Activated CD4-positive, alpha-beta T cell treated with anti-CD3 and anti-CD28 coated beads, Interleukin-2, amount 50 U/mL, for 1 hour (primary cell): ENCODE measurements at regions not wholly inside any gene's neighbourhood (a gene's known extent, or its start where the extent isn't known, plus 50 kb on each side); places are given as distances from the start of the nearest gene placed in this dataset.

Experiments
- DNase-seq: peaks from one replicate; pipeline ENCODE4 v3.0.0-alpha.2; 2020

DNA sequence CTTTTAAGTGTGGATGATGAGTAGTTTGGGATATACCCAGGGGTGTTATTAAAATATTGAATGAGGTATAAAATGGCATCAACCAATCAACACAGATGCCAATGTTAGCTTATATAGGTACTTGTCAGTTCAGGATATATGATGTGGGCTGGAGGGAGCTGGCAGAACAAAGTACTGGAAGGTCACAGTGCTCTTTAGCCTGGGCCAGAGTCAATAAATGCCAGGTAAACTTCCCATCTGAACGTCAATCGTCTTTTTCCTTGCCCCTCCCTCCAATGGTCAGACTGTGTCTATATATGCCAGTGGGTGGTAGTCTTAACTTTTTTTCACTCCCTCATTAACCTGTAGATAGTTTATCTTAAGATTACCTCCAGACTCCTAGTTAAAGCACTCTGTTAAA is 140.8 kb upstream of the RBMS1 start:
- DNase-seq: no peak

DNA sequence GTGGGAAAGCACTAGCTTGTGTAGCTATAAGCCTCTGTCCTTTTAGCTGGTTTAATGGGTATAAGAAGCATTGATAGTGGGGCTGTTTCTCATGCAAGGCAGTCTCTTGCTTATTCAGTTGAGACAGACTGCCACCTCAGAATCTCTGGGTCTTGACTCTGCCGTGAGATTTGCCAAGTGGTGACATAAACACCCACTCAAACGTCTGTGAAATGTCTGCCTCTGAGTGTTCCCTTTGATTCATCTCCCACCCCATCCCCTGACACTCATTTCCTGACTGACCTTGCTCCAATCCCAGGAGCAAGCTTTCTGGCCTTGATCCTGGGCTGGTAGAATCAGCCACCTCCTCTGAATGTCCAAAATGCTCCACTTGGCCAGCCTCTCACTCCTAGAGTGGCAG is 141.9 kb upstream of the RBMS1 start:
- no peak for DNase-seq

DNA sequence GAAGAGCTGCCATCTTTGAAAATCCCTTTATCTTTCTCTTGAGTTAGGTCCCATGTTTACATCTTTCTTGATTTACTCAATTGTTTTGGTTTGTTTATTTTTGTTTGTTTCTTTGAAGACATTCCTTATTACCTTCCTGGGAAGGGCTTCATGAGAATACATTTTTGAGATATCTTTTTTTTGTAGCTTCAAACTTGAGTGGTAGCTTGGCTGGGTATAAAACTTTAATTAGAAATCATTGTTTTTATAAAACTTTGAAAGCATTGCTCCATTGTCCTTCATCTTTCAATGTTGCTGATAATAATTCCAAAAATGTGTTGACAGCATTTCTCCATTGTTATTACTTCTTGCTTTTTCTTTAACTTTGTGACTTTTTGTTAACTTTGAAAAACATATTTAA is 145.9 kb upstream of the RBMS1 start:
- no peak for DNase-seq

DNA sequence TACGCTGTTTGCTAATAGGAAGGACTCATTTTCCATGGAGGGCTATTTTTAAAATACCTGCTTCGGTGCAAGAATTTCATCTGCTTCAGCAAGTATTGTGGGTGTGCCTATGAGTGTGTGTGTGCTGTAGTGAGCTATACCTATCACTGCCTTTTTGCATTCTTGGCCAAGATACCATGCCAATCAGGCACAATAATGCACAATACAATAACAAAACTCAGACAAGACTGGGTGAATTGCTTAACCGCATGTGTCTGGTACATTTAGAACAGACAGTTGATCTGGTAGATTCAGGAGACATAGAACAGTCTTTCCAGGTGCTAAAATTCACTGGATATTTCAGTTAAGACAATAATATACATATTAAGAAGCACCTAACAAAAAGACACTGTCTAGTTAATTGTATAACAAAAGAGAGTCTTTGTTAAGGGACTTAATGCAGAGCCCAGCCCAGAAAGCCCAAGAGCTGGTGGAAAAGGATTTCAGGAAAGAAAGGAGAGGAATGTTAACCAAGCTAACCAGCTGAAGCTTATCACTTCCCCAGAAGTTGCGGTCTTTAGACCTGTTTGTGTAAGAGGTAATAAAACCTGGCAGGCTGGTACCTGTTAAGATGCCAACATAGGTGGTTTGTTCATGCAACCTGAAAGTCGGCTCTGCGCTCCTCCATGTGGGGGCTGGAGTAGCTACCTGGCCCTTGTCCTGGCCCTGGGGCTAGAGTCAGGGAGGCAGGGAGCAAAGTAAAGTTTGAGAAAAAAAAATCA is 153.3 kb upstream of the RBMS1 start:
- no peak for DNase-seq

DNA sequence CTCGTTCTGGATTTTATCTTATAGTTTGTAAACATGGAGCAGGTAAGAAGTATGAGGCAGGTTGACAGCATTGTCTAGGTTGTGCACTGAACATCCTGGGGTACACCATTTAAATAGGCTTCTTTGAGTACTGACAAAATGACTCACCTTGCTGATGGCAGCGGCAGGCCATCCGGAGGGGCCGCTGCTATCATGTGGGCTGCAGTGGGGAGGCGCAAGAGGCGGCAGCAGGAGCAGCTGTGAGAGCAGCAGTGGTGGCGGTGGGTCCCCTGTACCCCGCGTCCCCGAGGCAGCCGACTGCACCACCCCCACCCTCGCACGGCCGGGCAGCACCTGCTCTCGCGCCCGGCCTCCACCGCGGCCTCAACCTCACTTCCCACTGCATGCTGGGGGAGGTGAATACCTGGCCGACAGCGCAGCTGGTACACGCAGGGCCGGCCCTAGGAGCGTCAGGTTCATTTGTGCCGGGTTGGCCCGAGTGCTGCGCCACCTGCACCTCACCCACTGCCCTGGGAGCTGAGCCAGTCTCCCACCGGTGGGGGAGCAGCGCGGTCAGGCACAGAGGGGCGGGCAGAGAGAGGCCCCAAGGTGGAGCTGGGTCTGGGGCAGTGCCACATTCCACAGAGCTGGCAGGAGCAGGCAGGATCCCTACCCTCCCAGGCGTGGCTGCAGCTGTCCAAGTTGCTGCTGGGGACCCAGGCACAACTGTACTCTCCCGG is 154.5 kb upstream of the RBMS1 start:
- no peak for DNase-seq

DNA sequence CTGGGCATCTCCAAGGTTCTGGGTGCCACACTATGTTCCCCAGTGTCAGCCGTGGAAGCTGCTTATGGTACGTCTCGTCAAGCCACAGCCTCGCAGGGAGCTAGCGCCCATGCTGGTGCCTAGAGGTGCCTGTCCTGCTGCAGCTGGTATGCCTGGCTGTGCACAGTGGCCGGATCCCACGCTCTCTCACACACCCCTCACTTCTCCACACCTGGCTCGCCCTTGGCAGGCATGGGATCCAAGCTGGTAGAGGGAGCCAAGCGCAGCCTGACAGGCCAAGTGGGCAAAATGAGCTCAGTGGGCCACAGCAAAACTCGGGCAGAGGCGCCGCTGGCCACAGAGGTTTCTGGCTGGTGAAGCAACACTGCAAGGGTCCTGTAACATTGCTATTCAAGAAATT is 156.1 kb upstream of the RBMS1 start:
- DNase-seq: no peak

DNA sequence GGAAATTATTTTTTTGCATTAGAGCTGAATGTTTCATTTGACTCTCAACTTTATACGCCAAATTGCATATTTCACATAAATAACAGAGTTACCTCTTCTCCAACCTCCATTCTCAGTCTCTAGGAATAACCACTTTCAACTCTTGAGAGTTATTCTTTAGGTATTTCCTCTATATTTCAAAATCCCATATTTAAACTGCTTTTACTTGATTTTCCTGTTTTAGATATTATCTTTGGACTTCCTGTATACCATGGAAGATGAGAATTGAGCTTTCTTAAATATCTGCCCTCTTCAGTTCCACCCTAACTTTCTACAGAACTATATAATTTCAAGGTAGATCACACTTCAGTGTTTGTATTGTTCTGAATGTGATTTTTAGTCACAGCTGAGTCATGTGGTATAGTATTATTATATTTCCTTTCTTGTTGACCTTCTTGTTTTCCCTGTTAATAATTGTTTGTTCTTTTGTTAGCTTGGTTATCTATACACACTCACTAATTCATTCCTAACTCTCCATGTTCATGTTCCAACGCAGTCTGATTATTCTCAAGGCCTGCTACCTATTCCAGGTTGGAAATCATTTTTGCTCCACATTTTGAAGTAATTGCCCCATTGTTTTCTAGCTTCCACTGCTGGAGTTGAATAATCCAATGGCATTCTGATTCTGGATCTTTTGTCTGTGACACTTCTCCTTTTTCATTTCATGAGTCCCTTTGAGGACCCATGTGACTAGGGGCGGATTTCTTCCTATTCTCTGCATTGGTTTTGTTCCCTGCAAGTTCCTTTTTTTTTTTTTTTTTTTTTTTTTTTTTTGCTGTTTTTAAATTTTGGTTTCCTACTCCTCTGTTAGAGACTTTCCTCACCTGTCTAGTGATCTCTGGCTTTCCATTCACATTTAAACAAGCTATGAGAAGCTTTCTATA is 156.8 kb upstream of the RBMS1 start:
- DNase-seq: no peak

DNA sequence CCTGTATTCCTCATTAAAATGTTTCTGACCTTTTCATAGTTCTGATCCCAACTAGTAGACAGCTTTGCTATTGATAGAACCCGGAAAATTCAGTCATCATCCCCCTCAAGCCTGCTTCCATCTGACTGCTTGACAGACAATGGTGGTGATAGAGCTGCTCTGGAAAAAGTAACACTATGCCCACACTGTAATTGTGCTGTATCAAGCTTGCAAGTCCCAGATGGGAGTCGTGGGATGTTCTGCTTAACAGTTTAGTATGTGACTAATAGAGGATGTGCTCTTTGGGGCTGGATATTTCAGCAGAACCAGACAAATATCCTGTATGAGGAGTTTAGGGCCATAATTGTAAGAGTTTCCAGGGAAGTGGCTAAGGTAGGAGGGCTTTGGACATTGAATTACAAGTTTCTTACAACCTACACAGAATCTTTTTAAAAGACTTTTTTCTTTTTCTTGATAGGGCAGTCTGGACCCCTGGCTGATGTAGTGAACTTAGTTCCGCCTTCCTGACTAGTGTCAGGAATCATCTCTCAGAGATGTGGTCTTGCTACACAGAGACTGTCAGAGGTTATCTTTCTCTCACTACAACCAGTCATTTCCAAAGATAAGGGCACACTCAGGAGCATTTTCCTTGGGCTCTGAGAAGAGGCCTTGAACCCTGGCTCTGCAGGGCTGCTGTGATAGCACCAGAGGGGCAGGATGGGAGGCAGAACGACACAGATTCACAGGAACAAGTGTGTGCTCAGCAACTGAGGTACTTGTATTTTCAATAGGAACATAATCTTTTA is 158.0 kb upstream of the RBMS1 start:
- no peak for DNase-seq

DNA sequence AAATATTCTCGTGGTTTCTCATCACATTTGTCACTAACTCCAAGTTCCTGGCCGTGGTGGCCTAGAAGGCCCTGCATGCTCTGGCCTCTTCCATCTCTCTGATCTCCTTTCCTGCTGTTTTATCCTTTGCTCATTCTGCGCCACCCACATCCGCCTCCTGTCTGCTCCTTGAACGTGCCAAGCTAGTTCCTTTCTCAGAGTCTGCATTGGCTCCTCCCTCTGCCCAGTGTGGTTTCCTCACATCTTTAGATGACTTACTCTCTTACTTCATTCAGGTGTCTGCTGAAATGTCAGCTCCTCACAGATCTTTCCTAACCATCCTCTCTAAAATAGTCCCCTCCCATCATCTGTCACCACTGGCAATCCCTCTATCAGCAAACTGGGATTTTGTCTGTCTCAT is 158.6 kb upstream of the RBMS1 start:
- DNase-seq: peak; percentile 56

DNA sequence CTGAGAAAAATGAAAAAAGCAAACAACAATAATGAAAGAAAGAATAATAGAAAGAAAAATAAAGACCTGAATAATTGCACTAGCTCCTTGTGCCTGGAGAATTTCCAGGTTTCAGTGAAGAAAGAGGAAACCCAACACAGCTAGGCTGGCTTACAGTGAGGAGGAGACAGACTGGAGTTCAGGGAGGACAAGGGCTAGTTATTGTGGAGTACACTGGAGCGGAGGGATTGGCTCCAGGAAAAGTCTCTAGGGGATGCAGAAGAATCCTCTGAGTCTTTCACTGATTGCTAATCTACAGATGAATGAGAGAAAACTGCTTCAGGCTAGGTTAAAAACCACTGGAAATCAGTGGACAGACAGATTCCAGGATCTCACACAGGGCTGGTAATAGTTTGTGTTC is 163.6 kb upstream of the RBMS1 start:
- DNase-seq: no peak

DNA sequence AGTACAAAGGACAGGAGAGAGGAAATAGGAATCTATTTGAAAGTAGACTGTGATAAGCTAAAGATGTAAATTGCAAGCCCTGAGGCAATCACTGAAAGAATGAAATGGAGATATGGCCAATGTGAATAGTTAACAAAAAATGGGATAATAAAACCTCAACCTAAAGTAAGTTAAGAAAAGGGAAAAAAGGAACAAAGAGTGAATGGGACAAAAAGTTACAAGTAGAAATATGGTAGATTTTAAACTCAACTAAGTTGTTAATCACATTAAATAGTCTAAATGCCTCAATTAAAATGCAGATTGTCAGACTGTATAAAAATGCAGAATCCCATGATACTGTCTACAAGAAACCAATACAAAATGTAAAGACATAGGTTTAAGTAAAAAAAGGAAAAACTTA is 165.2 kb upstream of the RBMS1 start:
- DNase-seq: no peak

DNA sequence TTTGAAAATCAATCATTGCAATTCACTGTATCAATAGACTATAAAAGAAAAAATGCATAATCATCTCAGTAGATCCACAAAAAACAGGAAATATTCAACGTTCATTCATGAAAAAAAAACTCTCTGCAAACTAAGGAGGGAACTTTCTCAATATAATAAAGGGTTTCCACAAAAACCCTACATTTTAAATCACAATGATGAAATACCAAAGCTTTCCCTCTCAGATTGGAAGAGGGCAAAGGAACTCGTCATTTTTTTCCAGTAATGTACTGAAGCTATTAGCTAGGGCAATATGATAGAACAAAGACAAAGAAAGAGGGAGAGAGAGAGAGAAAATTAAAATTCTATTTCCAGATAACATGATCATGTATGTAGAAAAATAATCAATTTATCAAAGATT is 167.1 kb upstream of the RBMS1 start:
- DNase-seq: no peak

DNA sequence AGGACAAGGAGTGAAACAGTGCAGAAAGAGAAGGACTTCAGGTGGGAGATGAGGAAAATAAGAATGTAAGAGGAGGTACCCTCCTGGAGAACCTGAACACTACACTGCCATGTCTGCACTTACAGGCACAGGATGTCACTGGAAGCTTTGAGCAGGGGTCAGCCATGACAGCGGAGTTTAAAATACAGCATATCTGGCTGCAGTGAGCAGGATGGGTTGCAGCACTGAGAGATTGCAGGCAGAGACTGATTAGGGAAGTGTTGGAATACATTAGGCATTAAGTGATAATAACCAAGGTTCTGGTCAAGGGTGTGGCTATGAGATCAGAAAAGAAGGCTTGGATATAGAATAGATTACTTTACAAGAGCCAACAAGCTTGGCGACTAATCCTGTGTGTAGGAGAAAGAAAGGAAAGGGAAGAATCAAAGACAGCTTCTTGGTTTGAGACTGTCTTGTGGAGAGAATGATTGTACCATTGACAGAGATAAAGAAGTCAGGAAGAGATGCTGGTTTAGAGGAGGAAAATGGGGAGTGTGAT is 171.1 kb upstream of the RBMS1 start:
- no peak for DNase-seq

DNA sequence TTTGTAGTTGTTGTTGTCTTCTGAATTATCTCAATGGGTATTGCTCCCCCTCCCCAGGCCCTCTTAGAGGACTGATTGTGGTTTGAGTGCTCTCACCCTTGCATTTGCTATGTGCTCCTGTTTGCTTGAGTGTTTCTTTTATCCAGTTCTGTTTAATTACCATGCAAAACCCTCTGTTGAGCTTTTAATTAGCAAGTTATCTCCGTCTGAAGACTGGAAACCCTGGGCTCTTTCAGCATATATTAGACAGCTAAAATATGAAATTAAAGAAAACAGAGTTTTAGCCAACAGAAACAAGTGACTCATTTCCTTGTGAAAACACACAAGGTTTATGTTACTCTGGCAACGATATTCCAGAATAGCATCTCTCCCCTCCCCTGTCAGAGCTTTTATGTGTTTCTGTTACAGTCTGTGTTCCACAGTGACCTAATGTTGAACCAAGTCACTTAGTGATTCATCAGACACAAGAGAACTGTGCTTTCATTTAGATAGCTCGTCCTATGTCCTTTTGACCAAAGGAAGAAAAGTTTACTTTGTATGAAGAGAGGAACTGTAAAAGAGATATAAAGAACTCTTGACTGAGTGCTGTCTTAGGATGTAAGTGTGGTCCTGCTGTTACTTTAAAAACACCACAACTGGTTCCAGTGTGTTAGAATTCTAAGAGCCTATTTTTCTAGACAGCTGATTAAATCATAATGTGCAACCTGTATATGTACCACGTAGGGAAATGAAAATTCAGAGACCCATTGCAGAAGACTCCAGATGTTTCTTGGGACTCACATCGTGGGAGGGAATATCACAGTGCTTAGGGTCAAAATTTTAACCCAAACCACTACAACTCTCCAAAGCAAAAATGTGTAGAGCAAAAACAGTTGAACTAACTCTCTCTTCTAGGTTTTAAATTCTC is 172.8 kb upstream of the RBMS1 start:
- DNase-seq: no peak

DNA sequence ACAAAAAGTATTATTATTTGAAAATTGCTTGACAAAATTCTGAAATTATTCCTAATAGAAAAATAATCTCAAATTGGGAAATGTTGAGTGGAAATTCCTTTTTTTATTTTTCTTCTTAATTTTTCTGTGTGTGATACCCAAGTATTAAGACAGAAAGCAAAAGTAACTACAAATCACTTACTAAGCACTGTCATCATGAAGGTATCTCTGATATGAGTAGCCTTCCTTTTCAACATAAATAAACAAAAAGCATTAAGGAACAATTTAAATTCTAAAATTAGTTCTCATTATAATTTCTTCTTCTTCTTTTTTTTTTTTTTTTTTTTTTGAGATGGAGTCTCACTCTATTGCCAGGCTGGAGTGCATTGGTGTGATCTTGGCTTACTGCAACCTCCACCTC is 174.2 kb upstream of the RBMS1 start:
- no peak for DNase-seq

DNA sequence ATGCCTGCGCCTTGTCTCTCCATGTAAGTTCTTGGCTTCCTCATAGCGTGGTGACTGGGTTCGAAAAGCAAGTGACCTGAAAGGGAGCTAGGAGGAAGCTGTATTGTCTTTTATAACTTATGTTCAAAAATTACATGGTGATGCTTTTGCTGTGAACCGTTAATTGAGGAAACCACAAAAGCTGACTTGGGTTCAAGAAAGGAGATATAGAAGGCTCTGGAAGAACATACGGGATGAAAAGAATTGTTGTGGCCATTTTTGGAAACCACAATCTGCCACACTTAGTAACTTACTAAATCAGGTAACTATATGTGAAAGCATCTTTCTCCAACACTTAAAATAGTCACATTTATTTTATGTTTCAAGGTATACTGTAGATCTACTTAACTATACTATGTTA is 177.0 kb upstream of the RBMS1 start:
- no peak for DNase-seq

DNA sequence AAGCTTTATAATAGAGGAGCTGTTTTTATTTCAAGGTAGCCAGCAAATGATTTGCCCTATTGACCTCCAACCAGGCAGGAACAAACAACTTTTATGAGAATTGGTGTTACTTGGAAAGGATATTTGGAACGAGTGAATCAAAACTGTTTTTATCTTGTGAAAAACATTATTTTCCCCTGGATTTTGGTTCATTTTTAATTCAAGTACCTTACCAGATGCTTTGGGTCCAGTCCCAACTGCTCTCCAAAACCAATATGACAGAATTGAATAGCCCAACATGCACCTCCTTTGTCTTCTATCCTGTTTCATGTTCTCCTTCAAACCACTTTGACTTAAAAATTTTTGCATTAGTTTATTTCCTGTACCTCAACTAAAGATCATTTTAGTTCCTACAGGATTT is 178.6 kb upstream of the RBMS1 start:
- DNase-seq: no peak

DNA sequence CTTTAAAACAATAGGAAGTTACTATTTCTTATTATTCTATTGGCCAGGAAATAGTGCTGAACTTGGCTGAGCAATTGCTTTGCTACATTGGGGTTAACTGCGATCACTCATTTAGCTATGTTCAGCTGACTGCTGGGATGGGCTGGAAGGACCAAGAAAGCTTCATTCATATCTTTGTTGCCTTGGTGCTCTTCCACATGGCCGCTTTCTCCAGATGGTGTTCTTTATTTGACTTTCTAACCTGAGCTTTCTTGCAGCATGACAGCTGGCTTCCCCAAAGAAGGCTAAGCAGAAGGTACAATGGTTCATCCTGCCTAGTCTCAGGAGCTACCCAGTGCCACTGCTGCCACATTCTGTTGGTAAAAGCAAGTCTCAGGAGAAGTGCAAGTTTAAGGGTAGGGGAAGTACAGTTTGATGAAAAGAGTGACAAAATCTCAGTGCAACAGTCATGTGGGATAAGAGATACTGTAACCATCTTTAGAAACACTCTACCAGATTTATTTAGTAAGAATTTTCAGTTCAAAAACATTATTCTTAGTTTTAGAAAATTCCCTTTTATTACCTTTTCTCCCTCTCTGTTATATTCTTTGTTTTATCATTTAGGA is 180.6 kb upstream of the RBMS1 start:
- DNase-seq: no peak

DNA sequence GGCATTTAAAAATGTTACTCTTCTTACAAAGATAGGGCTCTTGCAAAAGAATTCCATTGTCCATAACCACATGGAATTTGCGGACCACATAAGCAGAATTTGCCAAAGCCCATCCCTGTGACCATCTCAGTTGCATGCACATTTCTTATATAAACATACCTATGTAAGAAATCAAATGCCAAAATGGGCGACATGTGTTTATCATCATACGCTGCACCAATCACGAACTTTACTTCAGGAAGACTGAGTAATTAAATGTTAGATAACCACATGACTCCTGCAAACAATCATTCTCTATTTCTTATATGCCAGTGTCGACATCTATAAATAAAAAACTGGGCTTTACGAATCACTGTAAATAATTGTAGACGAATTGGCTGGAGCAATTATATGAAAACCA is 186.1 kb upstream of the RBMS1 start:
- DNase-seq: no peak

DNA sequence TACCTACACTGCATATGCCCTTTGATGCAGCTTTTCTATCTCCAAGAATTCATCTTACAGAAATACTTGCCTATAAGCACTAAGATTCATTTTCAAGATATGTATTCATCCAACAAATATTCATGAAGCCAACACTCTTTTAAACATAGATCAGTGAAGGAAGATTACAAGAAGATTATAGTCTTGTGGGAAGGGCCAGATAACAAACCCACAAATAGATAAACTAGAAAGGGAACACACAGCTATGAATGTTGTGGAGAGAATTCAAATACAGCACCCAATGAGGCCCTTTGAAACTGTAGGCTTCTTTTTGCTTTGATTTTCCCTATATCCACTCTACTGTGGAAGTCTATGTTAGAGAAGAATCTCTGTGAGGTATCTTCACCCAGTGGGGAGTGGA is 186.7 kb upstream of the RBMS1 start:
- no peak for DNase-seq

DNA sequence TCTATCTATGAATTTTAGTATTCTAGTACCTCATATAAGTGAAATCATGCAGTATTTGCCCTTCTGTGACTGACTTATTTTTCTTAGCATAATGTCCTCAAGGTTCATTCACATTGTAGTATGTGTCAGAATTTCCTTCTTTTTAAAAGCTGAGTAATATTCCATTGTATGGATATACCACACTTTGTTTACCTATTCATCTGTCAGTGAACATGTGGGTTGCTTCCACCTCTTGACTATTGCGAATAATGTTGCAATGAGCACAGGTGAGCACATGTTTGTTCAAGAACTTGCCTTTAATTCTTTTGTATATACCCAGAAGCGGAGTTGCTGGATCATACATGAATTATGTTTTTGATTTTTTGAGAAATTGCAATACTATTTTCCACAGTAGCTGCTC is 187.4 kb upstream of the RBMS1 start:
- no peak for DNase-seq
